ENCODE measurements at regions not wholly inside any gene's neighbourhood (a gene's known extent, or its start where the extent isn't known, plus 50 kb on each side); places are given as distances from the start of the nearest gene placed in this dataset.
"Not testable (repeated sequence)": the region's sequence is repeated elsewhere in the genome, so short reads cannot be mapped to it uniquely, and the experiment has no call there.

DNA sequence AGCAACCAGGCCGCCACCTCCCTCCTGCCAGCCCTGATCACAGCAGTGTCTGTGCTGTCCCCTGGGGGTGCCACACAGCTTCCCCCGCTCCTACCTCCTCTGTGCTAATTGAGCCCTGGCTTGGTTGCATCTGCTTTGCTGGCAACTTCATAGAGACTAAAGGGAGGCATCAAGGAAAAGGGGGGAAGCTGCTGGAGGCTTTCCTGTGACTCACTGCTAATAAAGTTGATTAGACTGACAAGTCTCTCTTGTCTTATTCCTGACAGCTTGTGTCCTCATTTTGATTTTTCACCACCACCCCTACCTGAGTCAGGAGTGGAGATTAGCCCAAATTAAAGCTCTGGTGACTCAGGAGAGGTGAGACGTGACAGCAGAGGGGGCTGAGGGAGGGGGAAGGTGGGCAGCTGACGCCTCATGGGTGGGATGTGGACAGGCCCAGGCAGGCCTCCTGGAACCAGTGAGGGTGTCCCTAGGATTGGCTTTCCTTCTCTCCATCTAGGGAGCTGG lies 310.0 kb downstream of the CBLN1 start:
- DNase-seq: no peak

DNA sequence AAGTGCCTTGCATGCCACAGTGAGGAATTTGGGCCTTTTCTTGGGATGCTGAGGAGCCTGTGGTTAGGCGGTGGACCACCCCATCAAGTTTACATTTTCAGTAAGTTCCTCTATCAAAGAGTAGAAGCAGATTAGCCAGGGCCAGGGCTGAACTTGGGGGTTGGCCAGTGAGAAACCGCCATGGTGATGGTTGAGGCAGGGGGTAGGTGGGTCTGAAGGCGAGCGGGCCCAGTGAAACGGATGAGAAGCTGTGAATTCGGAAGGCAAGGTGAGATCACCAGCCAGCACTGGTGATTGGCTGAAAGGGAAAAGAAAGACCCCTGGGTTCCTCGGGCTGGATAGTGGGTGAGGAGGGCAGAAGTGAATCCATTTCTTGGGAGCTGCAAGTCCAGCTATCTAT lies 311.4 kb downstream of the CBLN1 start:
- no peak for DNase-seq

DNA sequence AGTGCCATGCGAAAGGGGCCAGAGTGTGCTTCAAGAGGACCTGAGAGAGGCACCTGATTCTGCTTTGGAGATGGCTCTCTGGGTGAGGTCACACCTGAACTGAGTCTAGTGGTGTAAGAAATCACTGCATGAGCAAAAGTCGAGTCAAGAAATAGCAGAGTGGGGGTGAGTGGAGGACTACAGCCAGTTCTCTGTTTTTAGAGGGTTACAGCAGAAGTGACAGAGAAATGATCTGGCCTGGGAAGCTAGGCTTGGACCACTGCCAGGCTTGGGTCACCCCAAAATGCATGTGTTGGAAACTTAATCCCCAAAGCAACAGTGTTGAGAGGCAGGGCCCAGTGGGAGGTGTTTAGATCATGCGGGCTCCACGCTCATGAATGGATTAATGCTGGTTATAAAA lies 312.0 kb downstream of the CBLN1 start:
- no peak for DNase-seq

DNA sequence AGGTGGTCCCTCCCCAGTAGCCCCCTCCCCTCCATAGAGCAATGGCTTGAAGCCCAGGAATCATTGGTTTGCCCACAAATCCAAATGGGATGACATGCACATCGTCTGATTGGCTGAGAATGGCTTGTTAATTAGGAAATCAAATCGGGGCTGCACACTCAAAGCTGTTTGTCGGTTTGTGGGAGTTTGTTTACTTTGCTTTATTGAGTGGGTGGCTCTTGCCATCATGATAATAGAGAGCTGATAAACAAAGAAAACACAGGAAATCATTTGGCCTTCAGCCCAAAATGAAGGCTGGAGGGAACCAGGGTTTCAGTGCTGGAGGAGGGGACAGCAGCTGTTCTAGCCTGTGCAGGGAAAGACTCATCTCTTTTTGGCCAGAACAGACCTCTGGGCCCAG lies 316.3 kb downstream of the CBLN1 start:
- DNase-seq: no peak

DNA sequence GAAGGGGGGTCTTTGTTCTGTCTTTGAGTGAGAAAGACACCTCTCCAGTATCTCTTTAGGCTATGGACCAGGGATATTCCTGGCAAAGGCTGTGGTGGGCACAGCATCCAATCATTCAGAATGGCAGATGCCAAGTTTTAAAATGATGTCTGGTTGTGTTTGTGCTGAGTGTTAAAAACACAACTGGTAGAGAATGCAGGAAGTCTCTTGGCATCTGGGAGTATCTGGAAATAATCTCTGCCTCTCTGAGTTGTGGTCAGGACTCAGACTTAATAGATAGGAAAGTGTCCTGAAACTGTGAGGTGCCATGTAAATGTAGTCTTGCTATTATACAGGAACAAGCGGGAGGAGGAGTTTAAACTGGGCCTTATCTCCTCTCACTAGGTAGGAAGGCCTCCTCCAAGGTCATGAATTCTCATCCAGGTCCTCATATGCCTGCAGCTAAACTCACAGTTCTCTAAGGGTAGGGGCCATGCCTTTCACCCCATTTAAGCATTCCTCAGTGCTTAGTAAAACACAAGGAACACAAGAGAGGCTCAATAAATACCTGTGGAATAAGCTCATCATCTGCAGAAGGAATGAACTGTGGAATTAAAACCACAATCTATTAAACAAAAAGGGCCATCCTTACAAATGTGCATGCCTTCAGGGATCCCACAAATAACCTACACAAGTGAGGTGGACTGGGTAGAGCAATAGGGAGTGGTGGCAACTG lies 317.6 kb downstream of the CBLN1 start:
- no peak for DNase-seq

DNA sequence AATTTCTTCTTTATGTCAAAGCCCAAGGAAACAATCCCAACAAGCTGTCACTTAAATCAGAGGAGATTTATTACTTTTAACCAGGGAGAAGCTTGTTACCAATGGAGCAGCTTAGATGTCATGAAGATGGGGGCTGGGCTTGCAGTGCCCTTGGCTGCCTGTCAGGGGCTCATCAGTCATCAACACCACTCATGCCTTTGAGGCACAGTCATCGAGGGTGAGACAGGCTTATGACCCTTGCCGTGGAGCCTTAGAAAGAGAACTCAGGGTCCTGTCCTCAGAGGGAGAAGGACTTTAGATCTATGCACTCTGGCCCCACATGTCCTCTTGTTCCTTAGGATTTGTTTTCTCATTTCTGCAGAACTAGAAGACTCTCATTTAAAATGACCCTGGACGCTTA lies 318.3 kb downstream of the CBLN1 start:
- DNase-seq: no peak

DNA sequence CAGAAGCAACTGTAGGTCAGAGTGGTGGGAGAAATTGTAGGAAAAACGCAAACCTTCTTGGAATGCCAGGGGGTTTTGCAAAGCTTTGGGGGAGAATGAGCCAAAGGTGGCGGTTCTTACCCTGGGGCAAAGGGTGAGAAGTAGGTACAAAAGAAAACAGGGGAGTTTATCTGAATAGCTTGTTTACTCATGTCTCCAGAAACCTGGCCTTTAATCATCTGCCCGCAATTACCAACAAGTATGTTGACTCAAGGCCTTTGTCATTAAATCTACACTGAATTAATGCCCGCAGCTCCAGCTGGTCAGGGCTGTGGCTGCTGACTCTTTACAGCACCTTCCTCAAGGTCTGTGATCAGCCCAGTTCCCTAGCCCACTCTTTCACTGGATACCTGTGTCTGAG lies 320.1 kb downstream of the CBLN1 start:
- DNase-seq: no peak

DNA sequence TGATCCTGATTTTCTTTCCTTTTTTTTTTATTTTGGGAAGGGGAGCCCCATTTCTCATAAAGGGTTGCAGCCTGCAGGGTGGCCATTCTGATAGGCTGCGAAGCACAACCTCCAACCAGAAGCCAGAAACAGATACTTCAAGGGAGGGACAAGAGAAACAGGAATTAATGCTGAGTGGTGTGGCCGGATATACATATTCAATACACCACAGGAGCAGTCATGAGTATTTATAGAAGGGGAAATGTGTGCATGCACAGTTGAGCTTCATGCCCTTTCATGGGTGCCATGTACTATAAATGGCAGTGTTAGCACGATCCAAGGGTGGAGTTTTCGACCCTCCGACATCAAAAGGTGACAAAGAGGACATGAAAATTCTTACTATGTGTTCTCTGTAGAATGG lies 320.8 kb downstream of the CBLN1 start:
- no peak for DNase-seq

DNA sequence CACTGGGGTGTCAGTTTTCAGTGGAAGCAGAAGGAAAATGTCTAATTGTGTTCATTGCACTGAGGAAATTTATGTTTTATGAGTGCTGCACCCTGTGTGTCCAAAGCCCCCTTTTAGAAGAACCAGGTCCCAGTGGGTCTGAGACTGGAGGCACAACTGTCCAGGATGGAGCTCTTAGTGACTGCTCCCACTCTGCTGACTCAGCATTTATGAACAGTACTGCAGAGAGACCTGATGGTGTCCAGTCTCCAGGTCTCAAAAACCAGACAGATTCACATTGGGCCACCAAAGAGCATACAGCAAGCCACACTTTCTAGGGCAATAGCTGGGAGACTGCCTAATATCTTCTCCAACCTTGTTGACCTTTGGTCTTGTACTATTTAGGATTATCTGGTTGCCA lies 321.9 kb downstream of the CBLN1 start:
- no peak for DNase-seq

DNA sequence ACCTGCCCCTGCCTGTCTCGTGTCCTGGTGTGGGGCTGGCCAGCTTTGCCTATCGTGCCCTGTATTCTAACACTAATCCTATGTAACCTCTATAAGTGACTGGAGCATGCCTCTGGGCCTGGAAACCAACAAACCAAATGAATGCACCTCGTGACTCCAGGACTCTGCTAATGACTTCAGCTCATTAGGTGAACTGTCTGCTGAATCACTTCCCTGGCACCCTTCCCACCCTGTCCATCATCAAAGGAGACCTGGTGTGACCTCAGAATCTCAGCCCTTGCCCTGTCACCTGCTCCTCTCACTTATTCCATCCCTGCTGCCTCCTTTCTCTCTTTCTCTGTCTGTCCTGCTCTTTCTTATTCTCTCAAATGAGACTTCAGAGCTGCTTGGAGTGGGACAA lies 322.4 kb downstream of the CBLN1 start:
- no peak for DNase-seq

DNA sequence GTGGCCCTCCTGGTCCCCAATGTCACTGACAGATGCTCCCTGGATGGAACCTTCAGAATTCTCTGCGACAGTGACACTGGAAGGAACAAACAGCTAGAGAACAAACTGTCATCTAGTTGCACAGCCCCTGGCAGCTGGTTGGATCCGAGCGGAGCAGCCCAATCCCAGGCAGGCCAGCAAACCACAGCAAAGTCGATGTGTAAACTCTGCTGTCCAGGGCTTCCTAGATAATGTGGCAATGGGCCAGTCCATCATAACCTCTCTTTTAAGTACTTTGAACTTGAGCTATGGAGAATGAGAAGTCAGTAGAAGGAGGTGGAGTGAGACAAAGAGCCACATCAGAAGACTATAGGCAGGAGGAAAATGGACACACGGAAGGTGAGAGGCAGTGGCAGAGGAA lies 323.0 kb downstream of the CBLN1 start:
- DNase-seq: no peak

DNA sequence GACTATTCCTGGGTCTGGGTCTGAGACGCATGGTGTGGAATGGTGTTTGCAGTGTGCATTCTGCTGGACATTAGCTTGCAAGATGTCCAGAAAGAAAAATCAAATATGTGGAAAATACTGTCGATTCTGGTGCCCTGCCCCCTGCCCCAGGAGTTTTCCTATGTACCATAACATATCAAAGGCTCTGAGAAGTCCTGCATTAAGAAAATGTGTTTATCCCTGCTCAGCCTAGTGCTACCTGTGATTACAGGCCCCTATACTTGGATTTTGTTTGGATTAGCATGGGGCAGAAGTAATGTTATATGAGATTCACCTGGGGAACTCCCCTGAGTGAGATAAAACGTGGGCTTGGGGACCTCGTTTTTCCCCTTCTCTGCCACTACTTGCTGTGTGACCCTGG lies 325.0 kb downstream of the CBLN1 start:
- DNase-seq: no peak

DNA sequence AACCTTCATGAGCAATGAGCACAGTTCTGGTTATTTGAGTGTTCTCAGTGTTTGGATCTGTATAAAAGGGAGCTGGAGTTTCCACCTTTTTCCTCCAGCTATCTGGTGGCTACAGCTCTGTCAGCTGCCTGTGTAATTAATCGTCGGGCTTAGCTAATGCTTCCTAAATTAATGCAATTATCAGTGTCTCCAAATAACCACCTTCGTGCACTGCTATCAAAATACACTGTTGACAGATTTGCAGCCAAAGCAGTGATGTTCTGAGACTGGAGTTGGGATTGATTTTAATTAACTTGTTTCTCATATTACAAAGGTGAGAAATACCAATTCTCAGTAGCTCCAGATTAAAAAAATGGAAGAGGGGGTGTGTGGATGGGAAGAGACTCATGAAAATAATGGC lies 325.8 kb downstream of the CBLN1 start:
- DNase-seq: no peak

DNA sequence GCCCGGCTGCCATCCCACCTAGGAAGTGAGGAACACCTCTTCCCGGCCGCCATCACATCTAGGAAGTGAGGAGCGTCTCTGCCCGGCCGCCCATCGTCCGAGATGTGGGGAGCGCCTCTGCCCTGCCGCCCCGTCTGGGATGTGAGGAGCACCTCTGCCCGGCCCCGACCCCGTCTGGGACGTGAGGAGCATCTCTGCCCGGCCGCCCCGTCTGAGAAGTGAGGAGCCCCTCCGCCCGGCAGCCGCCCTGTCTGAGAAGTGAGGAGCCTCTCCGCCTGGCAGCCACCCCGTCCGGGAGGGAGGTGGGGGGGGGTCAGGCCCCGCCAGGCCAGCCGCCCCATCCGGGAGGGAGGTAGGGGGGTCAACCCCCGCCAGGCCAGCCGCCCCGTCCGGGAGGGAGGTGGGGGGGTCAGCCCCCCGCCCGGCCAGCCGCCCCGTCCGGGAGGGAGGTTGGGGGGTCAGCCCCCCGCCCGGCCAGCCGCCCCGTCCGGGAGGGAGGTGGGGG lies 330.0 kb downstream of the CBLN1 start:
- DNase-seq: not testable (repeated sequence)

DNA sequence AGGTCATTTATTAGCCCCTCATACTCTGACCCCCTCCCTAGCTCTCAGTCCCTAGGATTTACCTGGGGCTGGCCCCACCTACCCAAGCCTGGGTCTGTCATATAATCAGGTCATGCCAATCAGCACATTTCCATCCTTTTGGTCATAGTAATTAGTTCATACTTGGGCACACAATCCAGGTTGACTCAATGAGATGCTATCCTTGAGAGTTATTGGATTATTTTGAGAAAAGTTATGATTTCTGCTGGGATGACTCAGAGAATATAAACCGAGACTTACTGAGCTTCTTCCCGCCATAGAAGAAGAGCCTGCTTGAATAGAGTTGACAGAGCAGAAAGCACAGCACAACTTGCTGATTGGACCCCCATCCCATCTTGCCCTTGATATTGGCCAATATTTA lies 331.5 kb downstream of the CBLN1 start:
- DNase-seq: no peak

DNA sequence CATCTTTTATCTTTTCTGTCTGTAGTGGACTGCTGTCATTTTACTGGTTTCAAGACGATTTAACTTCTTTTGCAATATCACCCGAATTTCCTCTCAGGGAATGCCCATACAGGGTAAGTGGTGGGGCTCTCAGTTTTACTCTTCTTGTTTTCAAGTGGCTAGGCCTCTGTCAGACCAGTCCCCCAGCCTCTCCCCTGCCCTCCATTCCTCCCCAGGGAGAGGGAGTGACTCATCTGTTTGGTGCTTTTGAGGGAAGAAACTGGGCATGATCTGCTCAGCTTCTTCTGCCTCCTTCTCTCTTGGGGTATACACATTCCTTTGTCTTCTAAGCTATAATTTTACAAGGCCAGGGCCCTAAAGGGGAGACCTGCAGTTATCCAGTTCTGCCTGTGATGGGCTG lies 332.0 kb downstream of the CBLN1 start:
- DNase-seq: no peak

DNA sequence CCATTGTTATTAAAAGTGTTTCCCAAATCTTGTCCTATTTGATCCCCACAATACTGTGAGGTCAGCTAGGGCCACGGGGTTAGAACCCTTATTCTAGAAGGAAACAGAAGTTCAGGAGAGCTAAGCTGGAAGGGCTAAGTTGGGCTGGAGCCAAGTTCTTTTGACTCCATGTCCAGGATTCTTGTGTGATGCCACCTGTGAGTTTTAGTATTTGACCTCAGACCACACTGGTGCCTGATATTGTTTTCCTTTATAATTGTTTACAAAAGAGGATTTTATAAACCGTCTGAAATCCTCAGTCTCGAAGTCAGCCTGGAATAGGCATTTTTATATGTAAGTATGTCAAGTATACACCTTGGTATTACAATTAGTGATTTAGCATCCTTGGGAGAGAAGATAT lies 332.7 kb downstream of the CBLN1 start:
- no peak for DNase-seq

DNA sequence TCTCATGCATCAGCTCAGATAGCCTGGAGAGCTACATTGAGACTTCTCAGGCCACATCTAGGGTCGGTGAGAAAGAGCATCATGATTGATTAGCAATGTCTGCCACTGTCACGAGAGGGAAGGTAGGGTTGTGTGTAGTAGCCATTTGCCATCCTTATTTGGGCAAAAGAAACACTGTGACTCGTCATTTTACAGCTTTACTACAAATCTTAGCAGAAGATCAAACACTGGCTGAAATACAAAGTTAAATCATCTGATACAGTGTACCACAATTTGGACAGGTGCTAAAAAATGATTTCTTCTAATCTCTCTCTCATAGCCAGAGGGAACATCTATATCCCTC lies 334.3 kb downstream of the CBLN1 start:
- DNase-seq: no peak

DNA sequence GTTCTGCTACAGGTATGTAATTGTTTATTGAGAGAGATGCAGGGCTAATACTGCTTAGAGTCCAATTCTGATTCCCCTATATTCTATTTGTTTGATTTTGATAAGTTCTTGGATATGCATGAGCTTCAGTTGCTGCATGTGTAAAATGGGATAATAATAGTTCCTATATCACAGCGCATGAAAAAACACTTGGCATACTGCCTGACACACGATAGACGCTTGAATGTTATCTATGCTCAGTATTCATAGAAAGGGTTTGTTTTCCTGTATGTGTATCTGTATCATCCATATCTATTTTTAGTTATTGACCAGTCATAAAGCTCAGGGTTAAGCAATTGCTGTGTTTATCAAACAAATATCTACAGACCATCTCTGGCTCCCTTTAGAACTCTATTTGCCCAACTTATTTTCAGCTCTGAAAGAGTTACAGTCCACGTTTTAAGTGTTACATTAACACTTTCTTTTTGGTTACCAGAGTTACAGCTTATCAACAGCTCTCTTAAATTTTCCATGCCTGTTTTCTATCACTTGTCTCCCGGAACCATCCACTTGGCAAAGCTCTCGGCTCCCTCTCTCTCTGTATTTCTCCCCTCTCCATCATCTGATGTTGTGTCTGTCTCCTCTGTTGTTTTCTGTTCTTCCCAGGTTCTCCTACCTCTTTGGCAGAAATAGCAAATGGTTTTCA lies 334.8 kb downstream of the CBLN1 start:
- no peak for DNase-seq

DNA sequence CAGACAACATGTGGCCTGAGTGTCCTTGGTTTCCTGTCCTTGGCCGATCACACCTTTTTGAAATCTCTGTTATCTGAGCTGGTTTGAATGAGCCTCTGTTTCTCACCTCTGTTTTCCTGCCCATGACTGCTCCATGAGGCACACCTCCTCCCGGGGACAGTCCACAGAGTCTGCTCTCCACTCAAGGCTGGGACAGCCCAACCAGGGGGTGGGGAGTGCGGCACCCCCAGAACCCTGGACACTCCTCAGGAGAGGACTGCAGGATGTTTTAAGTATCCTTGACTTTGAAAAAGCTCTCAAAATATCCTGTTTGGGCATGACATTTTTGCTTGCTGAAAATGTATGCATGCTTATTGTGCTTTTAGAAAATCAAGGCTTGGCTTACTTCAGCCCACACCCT lies 333.0 kb upstream of the N4BP1 start:
- no peak for DNase-seq

DNA sequence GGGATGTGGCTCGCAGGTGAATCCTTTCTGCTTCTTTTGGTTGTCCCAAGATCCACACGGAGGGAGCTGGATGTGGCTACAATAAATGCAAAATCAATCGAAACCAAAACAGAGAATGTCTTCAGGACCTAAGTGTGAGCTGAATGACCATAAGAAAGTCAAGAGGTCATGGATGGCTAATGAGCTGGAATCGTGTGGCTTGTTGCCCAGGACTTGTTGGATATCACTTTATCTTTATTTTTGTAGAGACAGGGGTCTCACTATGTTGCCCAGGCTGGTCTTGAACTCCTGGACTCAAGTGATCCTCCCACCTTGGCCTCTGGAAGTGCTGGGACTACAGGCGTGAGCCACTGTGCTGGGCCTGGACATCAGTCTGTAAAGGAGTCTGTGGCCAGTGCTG lies 326.8 kb upstream of the N4BP1 start:
- no peak for DNase-seq

DNA sequence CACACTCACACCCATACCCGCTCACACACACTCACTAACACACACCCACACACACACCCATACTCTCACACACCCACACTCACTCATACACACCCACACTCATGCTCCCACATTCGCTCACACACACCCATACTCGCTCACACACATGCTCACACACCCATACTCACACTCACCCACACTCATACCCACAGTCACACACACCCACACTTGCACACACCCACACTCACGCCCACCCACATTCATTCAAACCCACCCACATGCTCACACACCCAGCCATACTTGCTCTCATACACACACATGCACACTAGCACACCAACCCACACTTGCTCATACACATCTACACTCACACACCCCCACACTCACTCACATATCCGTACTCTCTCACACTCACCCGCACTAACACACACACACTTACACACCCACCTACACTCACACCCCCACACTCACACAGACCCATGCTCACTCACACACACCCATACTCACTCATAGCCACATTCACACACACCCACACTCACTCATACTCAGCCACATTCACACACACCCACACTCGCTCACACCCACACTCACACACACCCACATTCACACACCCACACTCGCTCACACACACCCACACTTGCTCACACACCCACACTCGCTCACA lies 322.4 kb upstream of the N4BP1 start:
- DNase-seq: no peak

DNA sequence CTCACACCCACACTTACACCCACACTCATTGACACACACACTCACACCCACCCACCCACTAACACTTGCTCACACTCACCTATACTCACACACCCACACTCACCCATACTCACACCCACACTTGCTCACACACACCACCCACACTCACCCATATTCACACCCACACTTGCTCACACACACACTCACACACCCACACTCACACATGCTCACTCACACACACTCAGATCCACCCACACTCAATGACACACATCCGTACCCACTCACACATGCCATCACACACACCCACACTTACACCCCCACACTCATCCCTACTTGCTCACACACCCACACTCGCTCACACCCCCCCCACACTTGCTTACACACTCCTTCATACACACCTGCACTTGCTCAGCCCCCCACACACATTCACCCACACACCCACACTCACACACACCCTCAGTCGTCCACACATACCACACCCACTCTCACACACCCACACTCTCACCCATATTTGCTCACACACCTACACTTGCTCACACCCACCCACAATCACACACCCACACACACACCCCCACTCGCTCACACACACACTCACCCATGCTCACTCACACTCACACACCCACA lies 321.1 kb upstream of the N4BP1 start:
- no peak for DNase-seq

DNA sequence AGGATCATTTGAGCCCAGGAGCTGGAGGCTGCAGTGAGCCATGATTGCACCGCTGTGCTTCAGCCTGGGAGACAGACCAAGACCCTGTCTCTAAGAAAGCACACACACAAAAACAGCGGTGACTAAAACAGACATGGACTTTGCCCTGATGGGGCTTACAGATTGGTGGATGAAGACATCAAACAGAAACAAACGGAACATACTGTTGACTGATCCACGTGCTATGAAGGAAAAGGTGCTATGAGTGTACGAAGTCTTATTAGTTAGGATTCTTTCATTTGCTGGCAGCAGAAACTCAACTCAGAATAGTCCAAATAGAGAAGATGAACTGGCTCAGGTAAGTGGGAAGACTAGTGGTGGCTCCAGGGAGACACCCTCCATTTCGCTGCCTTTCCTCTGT lies 309.8 kb upstream of the N4BP1 start:
- DNase-seq: no peak

All from KG1 (cell line).